ENCODE measurements at regions not wholly inside any gene's neighbourhood (a gene's known extent, or its start where the extent isn't known, plus 50 kb on each side); places are given as distances from the start of the nearest gene placed in this dataset.

- TF ChIP-seq FOXM1 (IDR thresholded peaks at IDR 0.05; ENCODE audit: borderline replicate concordance, low read depth) (no peak), EP300 (IDR thresholded peaks at IDR 0.05; ENCODE audit: borderline replicate concordance) (no peak)
Measured at GRCh38 chr11:92644595-92645445, 324.6 kb upstream of the MTNR1B start.
